Peyer's patch (tissue), 4 donors: ENCODE measurements at regions not wholly inside any gene's neighbourhood (a gene's known extent, or its start where the extent isn't known, plus 50 kb on each side); places are given as distances from the start of the nearest gene placed in this dataset.

Experiments used
- CTCF ChIP-seq, 6 experiments: fragments of 450-650 bp in 4 of 6; fragments of 200-600 bp in 2 of 6; sonication (generic) in 1 of 6; IDR thresholded peaks; one replicate each; pipeline ENCODE4 v1.5.1; 2017 to 2019; ENCODE audit warnings: antibody characterized with exemption in 6 of 6, mild to moderate bottlenecking in 3 of 6, moderate library complexity in 1 of 6
- POLR2A ChIP-seq, 2 donors: fragments of 450-650 bp; IDR thresholded peaks; one replicate each; pipeline ENCODE4 v1.5.1; 2017; ENCODE audit warnings: antibody characterized with exemption in 2 of 2, mild to moderate bottlenecking in 2 of 2, moderate library complexity in 2 of 2

GRCh38 chr2:217127744-217128143 is 267.9 kb upstream of the TNP1 start:
- no peak for TF ChIP-seq CTCF (IDR thresholded peaks at IDR 0.05)
- no peak for TF ChIP-seq POLR2A (IDR thresholded peaks at IDR 0.05)
